Keratinocyte (primary cell): ENCODE measurements at regions not wholly inside any gene's neighbourhood (a gene's known extent, or its start where the extent isn't known, plus 50 kb on each side); places are given as distances from the start of the nearest gene placed in this dataset.

Source experiments
- CTCF ChIP-seq, 3 experiments: IDR thresholded peaks in 1 of 3; conservative IDR thresholded peaks in 1 of 3; optimal IDR thresholded peaks in 1 of 3; 2 replicates in 2 of 3; 3 replicates in 1 of 3; pipeline versions ENCODE3 to v1.5.1; 2011; ENCODE audit warnings: low read length in 3 of 3, mild to moderate bottlenecking in 3 of 3, moderate library complexity in 2 of 3, control low read depth in 1 of 3, inconsistent platforms in 1 of 3; ENCODE audit not compliant: insufficient read depth in 2 of 3; ENCODE audit errors: extremely low read depth in 1 of 3
- EZH2 ChIP-seq: IDR thresholded peaks from one replicate; pipeline ENCODE4 v1.6.1; 2012; ENCODE audit warnings: inconsistent platforms, mild to moderate bottlenecking, low read length, moderate library complexity

DNA sequence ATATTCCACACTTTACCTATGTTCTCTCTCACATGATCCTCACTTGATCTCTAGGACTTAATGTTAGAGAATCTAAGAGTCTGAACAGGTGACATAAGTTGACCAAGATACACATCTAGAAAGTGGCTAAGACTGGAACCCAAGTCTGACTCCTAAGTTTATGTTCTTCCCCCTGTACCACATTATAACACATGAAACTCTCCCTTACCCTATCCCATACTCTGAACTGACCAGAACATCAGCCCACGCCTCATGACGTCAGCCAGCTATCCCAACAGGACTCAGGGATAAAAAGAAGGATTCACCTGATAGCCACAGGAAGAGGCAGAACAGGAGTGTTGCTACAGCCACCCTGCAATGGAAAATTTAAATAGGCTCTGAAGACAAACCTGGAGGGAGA is 392.2 kb downstream of the ZEB2 start:
- TF ChIP-seq CTCF (optimal IDR thresholded peaks at IDR 0.05 in 1 of 3, IDR thresholded peaks at IDR 0.05 in 1 of 3, conservative IDR thresholded peaks at IDR 0.05 in 1 of 3; ENCODE audit: extremely low read depth in 1 of 3, insufficient read depth in 2 of 3, low read length in 3 of 3) (no peak), EZH2 (no peak)
